ENCODE measurements at regions not wholly inside any gene's neighbourhood (a gene's known extent, or its start where the extent isn't known, plus 50 kb on each side); places are given as distances from the start of the nearest gene placed in this dataset.

DNA sequence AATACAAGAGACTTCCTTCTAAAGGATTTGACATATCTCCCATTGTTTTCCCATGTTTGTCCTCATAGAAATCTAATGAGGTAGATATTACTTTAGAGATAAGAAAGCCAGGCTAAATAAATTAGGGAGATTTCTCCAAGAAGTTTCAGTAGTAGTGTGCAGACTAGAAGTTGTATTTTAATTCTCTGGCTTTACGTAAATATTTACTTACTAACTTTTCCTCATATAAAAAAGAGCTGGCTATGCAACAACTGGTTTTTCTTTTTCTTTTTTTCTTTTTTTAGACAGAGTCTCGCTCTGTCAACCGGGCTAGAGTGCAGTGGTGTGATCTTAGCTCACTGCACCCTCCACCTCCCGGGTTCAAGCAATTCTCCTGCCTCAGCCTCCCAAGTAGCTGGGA, 60.6 kb upstream of the ACYP2 start:
- TF ChIP-seq POLR2AphosphoS5 (IDR thresholded peaks at IDR 0.05; ENCODE audit: borderline replicate concordance, low read depth, low read length) (no peak), EZH2 (IDR thresholded peaks at IDR 0.05) (no peak), FOXP2 (optimal IDR thresholded peaks at IDR 0.05; ENCODE audit: control extremely low read depth, extremely low read length, insufficient read depth) (no peak)

Data from SK-N-MC (cell line).